ENCODE measurements at regions not wholly inside any gene's neighbourhood (a gene's known extent, or its start where the extent isn't known, plus 50 kb on each side); places are given as distances from the start of the nearest gene placed in this dataset.

- DNase-seq: no peak
Measured at GRCh38 chr2:18926631-18927524, 337.5 kb upstream of the NT5C1B start.

GRCh38 chr2:18925296-18925695 lies 335.9 kb upstream of the NT5C1B start:
- DNase-seq: no peak

GRCh38 chr2:18924886-18925285 lies 335.5 kb upstream of the NT5C1B start:
- no peak for DNase-seq

- DNase-seq: no peak
Measured at GRCh38 chr2:18924386-18924785, 335.0 kb upstream of the NT5C1B start.

- no peak for DNase-seq
Measured at GRCh38 chr2:18922276-18922675, 332.9 kb upstream of the NT5C1B start.

GRCh38 chr2:18918280-18918679 lies 328.9 kb upstream of the NT5C1B start:
- DNase-seq: no peak

GRCh38 chr2:18915227-18915626 lies 325.9 kb upstream of the NT5C1B start:
- DNase-seq: no peak

GRCh38 chr2:18913512-18913911 lies 324.1 kb upstream of the NT5C1B start:
- no peak for DNase-seq

- no peak for DNase-seq
Measured at GRCh38 chr2:18912225-18912888, 323.0 kb upstream of the NT5C1B start.

- DNase-seq: no peak
Measured at GRCh38 chr2:18911416-18911815, 322.0 kb upstream of the NT5C1B start.

- no peak for DNase-seq
Measured at GRCh38 chr2:18910843-18911242, 321.5 kb upstream of the NT5C1B start.

GRCh38 chr2:18907937-18908336 lies 318.6 kb upstream of the NT5C1B start:
- DNase-seq: no peak

GRCh38 chr2:18907508-18907907 lies 318.1 kb upstream of the NT5C1B start:
- no peak for DNase-seq

- no peak for DNase-seq
Measured at GRCh38 chr2:18903750-18904149, 314.4 kb upstream of the NT5C1B start.

- DNase-seq: no peak
Measured at GRCh38 chr2:18901242-18901641, 311.9 kb upstream of the NT5C1B start.

GRCh38 chr2:18900691-18901141 lies 311.3 kb upstream of the NT5C1B start:
- DNase-seq: no peak

GRCh38 chr2:18899725-18900124 lies 310.4 kb upstream of the NT5C1B start:
- no peak for DNase-seq

- no peak for DNase-seq
Measured at GRCh38 chr2:18898271-18898670, 308.9 kb upstream of the NT5C1B start.

- no peak for DNase-seq
Measured at GRCh38 chr2:18896125-18896764, 306.9 kb upstream of the NT5C1B start.

- DNase-seq: no peak
Measured at GRCh38 chr2:18891600-18892345, 302.4 kb upstream of the NT5C1B start.

- DNase-seq: peak in 1 of 14 donors; percentile 35
Measured at GRCh38 chr2:18889565-18890332, 300.4 kb upstream of the NT5C1B start.

- no peak for DNase-seq
Measured at GRCh38 chr2:18885457-18885856, 296.1 kb upstream of the NT5C1B start.

Measured in C1 segment of cervical spinal cord (tissue), 14 donors.